K562 (cell line): ENCODE measurements at regions not wholly inside any gene's neighbourhood (a gene's known extent, or its start where the extent isn't known, plus 50 kb on each side); places are given as distances from the start of the nearest gene placed in this dataset.

Experiments
- ATF3 ChIP-seq, 2 experiments: fragments of 450-650 bp in 1 of 2; sonication (generic) in 1 of 2; formaldehyde crosslinking in 1 of 2; IDR thresholded peaks in 1 of 2; conservative IDR thresholded peaks in 1 of 2; 2 replicates each; pipeline versions ENCODE4 v1.6.1 to v1.8.1; 2016 to 2023; ENCODE audit warnings: mild to moderate bottlenecking in 2 of 2, moderate library complexity in 2 of 2, inconsistent platforms in 1 of 2, missing genetic modification reagents in 1 of 2
- CBX2 ChIP-seq: fragments of 200-600 bp; sonication (generic); IDR thresholded peaks from one replicate; pipeline ENCODE4 v1.6.1; 2012; ENCODE audit warnings: mild to moderate bottlenecking, low read length, inconsistent platforms; ENCODE audit not compliant: insufficient read depth, poor library complexity, severe bottlenecking
- ELF1 ChIP-seq: fragments of 200-800 bp; sonication (Bioruptor generic); IDR thresholded peaks from 2 replicates; pipeline ENCODE4 v1.6.1; 2016; ENCODE audit warnings: missing genetic modification characterization, missing compliant biosample characterization
- SRSF7 ChIP-seq: fragments of 200-400 bp; formaldehyde crosslinking; optimal IDR thresholded peaks from 2 replicates; pipeline ENCODE3; 2017; ENCODE audit warnings: mild to moderate bottlenecking, low read depth, low read length
- TCFL5 ChIP-seq: fragments of 250-450 bp; sonication (Bioruptor Pico); conservative IDR thresholded peaks from 2 replicates; pipeline ENCODE4 v1.6.1; 2021; ENCODE audit warnings: mild to moderate bottlenecking, moderate library complexity, matching md5 sums
- ZNF12 ChIP-seq: sonication (generic); formaldehyde crosslinking; IDR thresholded peaks from 2 replicates; pipeline ENCODE4 v1.4.0; 2020; ENCODE audit warnings: mild to moderate bottlenecking, missing genetic modification reagents
- TF ChIP-seq, protein P1 (sequence below), 2 experiments: fragments of 450-650 bp in 1 of 2; sonication (generic) in 1 of 2; formaldehyde crosslinking in 1 of 2; IDR thresholded peaks; 2 replicates each; pipeline versions ENCODE4 v1.7.1 to v1.9.0; 2016 to 2022; ENCODE audit warnings: inconsistent platforms in 1 of 2, mild to moderate bottlenecking in 1 of 2, missing genetic modification reagents in 1 of 2

DNA sequence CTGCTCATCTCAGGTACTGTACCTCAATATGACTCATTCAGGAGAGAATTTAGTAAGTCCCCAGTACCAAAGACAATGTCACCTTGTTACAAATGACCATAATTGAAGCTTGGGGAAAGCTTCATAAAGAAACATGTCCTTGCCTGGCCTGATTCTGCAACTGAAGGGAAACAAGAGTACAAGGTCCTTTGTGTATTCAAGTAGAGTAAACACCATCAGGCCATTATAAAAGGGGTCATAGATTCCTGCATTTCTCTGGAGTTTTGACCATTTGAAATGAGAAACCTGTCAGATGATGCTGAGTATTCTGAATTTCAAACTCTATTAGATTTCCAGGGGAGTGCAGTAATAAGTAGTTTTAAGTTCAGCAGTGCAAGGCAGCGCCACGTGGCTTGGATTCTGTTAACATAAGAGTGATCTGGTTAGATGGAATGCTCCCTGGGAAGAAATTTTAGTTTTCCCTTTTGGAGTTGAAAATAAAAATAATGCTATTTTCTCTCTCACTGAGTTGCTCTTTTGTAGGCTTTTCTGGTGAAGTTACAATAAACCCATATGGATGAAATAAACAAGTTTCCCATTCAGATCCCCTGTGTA is 1054.3 kb downstream of the EPHA7 start (continued):
- TF ChIP-seq, protein P1, sequence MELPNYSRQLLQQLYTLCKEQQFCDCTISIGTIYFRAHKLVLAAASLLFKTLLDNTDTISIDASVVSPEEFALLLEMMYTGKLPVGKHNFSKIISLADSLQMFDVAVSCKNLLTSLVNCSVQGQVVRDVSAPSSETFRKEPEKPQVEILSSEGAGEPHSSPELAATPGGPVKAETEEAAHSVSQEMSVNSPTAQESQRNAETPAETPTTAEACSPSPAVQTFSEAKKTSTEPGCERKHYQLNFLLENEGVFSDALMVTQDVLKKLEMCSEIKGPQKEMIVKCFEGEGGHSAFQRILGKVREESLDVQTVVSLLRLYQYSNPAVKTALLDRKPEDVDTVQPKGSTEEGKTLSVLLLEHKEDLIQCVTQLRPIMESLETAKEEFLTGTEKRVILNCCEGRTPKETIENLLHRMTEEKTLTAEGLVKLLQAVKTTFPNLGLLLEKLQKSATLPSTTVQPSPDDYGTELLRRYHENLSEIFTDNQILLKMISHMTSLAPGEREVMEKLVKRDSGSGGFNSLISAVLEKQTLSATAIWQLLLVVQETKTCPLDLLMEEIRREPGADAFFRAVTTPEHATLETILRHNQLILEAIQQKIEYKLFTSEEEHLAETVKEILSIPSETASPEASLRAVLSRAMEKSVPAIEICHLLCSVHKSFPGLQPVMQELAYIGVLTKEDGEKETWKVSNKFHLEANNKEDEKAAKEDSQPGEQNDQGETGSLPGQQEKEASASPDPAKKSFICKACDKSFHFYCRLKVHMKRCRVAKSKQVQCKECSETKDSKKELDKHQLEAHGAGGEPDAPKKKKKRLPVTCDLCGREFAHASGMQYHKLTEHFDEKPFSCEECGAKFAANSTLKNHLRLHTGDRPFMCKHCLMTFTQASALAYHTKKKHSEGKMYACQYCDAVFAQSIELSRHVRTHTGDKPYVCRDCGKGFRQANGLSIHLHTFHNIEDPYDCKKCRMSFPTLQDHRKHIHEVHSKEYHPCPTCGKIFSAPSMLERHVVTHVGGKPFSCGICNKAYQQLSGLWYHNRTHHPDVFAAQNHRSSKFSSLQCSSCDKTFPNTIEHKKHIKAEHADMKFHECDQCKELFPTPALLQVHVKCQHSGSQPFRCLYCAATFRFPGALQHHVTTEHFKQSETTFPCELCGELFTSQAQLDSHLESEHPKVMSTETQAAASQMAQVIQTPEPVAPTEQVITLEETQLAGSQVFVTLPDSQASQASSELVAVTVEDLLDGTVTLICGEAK (IDR thresholded peaks at IDR 0.05) = no peak
- TF ChIP-seq, protein P1 (CRISPR knock-in tag; IDR thresholded peaks at IDR 0.05) = no peak
- TF ChIP-seq TCFL5 (CRISPR knock-in tag) = no peak
- no peak for TF ChIP-seq ZNF12 (CRISPR knock-in tag)
- TF ChIP-seq CBX2 = no peak
- TF ChIP-seq SRSF7 = no peak
- no peak for TF ChIP-seq ELF1 (tag)
- TF ChIP-seq ATF3 (IDR thresholded peaks at IDR 0.05) = no peak
- no peak for TF ChIP-seq ATF3 (CRISPR knock-in tag; conservative IDR thresholded peaks at IDR 0.05)
